IMR-90 (cell line): ENCODE measurements at regions not wholly inside any gene's neighbourhood (a gene's known extent, or its start where the extent isn't known, plus 50 kb on each side); places are given as distances from the start of the nearest gene placed in this dataset.

Experiments
- BHLHE40 ChIP-seq: fragments of 150-350 bp; IDR thresholded peaks from 2 replicates; pipeline ENCODE4 v1.6.1; 2016; ENCODE audit warnings: mild to moderate bottlenecking, low read depth, low read length
- CEBPB ChIP-seq: IDR thresholded peaks from 2 replicates; pipeline ENCODE4 v1.6.1; 2012; ENCODE audit warnings: low read depth, low read length, improper control_type of control experiment
- CHD1 ChIP-seq: IDR thresholded peaks from 2 replicates; pipeline ENCODE4 v1.6.1; 2012; ENCODE audit warnings: low read depth, low read length, improper control_type of control experiment
- CTCF ChIP-seq: conservative IDR thresholded peaks from 2 replicates; pipeline ENCODE4 v1.5.1; 2012; ENCODE audit warnings: mild to moderate bottlenecking, low read depth, low read length, improper control_type of control experiment
- ELK1 ChIP-seq: fragments of 150-350 bp; IDR thresholded peaks from 2 replicates; pipeline ENCODE4 v1.6.1; 2016; ENCODE audit warnings: low read depth, mild to moderate bottlenecking, low read length, moderate library complexity, borderline replicate concordance
- FOS ChIP-seq: fragments of 150-350 bp; IDR thresholded peaks from 2 replicates; pipeline ENCODE4 v1.6.1; 2016; ENCODE audit warnings: low read depth, low read length
- MAFK ChIP-seq: IDR thresholded peaks from 2 replicates; pipeline ENCODE4 v1.6.1; 2012; ENCODE audit warnings: low read depth, low read length, improper control_type of control experiment
- MAZ ChIP-seq: IDR thresholded peaks from 2 replicates; pipeline ENCODE4 v1.6.1; 2012; ENCODE audit warnings: low read depth, mild to moderate bottlenecking, low read length, improper control_type of control experiment, moderate library complexity, borderline replicate concordance
- MXI1 ChIP-seq: IDR thresholded peaks from 2 replicates; pipeline ENCODE4 v1.6.1; 2012; ENCODE audit warnings: low read depth, mild to moderate bottlenecking, low read length, moderate library complexity, borderline replicate concordance
- POLR2A ChIP-seq: IDR thresholded peaks from 2 replicates; pipeline ENCODE4 v1.6.1; 2012; ENCODE audit warnings: mild to moderate bottlenecking, low read depth, low read length
- RAD21 ChIP-seq: IDR thresholded peaks from 2 replicates; pipeline ENCODE4 v1.6.1; 2012; ENCODE audit warnings: low read length, improper control_type of control experiment
- RFX5 ChIP-seq: IDR thresholded peaks from 2 replicates; pipeline ENCODE4 v1.8.0; 2012; ENCODE audit warnings: low read depth, mild to moderate bottlenecking, low read length, moderate library complexity
- SMC3 ChIP-seq: fragments of 150-350 bp; IDR thresholded peaks from 2 replicates; pipeline ENCODE4 v1.6.1; 2016; ENCODE audit warnings: low read depth, mild to moderate bottlenecking, antibody characterized with exemption, low read length, moderate library complexity

- TF ChIP-seq POLR2A = no peak
- no peak for TF ChIP-seq BHLHE40
- no peak for TF ChIP-seq MAZ
- no peak for TF ChIP-seq CTCF
- no peak for TF ChIP-seq CHD1
- TF ChIP-seq RAD21 = no peak
- no peak for TF ChIP-seq MAFK
- no peak for TF ChIP-seq FOS
- no peak for TF ChIP-seq SMC3
- no peak for TF ChIP-seq RFX5
- TF ChIP-seq CEBPB = no peak
- no peak for TF ChIP-seq ELK1
- TF ChIP-seq MXI1 = no peak
Measured at GRCh38 chr16:61344791-61345190, 691.4 kb downstream of the CDH8 start.
